ENCODE measurements at regions not wholly inside any gene's neighbourhood (a gene's known extent, or its start where the extent isn't known, plus 50 kb on each side); places are given as distances from the start of the nearest gene placed in this dataset.
A peak's percentile ranks its signal among the peaks of the same experiment; 100 is the strongest.

- Histone ChIP-seq H3K36me3 (no peaks in the 10 kb centered on the region), H3K27me3 (no peaks in the 10 kb centered on the region), H3K4me1 (peaks cover 0 to 10% (median 4%) of the 10 kb centered on the region in 4 donors), H3K4me3 (no peak overlapping the region), H3K27ac (no peak overlapping the region), H3K9me3 (no peaks in the 10 kb centered on the region)
- WGBS, 5 donors, result 72 to 94% (median 90%) methylated on average over 5 of the region's 5 CpGs
- peak in 1 of 2 donors; percentile 25 for DNase-seq
- intact Hi-C loops (cut with DNase I; ENCODE audit: low total_unique reads), result no loop called here
- TF ChIP-seq EP300 (IDR thresholded peaks at IDR 0.05), result no peak
- no peak for TF ChIP-seq CTCF (IDR thresholded peaks at IDR 0.05)
- TF ChIP-seq POLR2AphosphoS5 (IDR thresholded peaks at IDR 0.05), result no peak
- no peak for TF ChIP-seq POLR2A (IDR thresholded peaks at IDR 0.05)
These were observed 685.7 kb downstream of the ADGRL2 start for GRCh38 chr1:82486468-82486867.

- 81 to 88% (median 85%) methylated on average over 4 of the region's 4 CpGs for WGBS, 5 donors
- no peak for TF ChIP-seq POLR2AphosphoS5 (IDR thresholded peaks at IDR 0.05)
- TF ChIP-seq POLR2A (IDR thresholded peaks at IDR 0.05), result no peak
- TF ChIP-seq EP300 (IDR thresholded peaks at IDR 0.05), result no peak
- TF ChIP-seq CTCF (IDR thresholded peaks at IDR 0.05), result no peak
- no peak overlapping the region for H3K27ac ChIP-seq
- no peaks in the 10 kb centered on the region for H3K27me3 ChIP-seq
- peaks cover 0 to 10% (median 4%) of the 10 kb centered on the region in 4 donors for H3K4me1 ChIP-seq
- intact Hi-C loops (cut with DNase I; ENCODE audit: low total_unique reads), result no loop called here
- H3K9me3 ChIP-seq, result no peaks in the 10 kb centered on the region
- H3K4me3 ChIP-seq, result no peak overlapping the region
- no peaks in the 10 kb centered on the region for H3K36me3 ChIP-seq
- DNase-seq, result peak in 1 of 2 donors; percentile 73
These were observed 685.0 kb downstream of the ADGRL2 start for GRCh38 chr1:82485591-82486369.

- Histone ChIP-seq H3K36me3 (no peaks in the 10 kb centered on the region), H3K4me3 (no peak overlapping the region), H3K27ac (no peak overlapping the region), H3K4me1 (peaks cover 0 to 10% (median 4%) of the 10 kb centered on the region in 4 donors), H3K27me3 (no peaks in the 10 kb centered on the region), H3K9me3 (no peaks in the 10 kb centered on the region)
- 90 to 96% (median 94%) methylated on average over 5 of the region's 5 CpGs for WGBS, 5 donors
- no peak for TF ChIP-seq EP300 (IDR thresholded peaks at IDR 0.05)
- no peak for TF ChIP-seq CTCF (IDR thresholded peaks at IDR 0.05)
- TF ChIP-seq POLR2AphosphoS5 (IDR thresholded peaks at IDR 0.05), result no peak
- TF ChIP-seq POLR2A (IDR thresholded peaks at IDR 0.05), result no peak
- DNase-seq, result no peak
- intact Hi-C loops (cut with DNase I; ENCODE audit: low total_unique reads), result no loop called here
These were observed 682.4 kb downstream of the ADGRL2 start for GRCh38 chr1:82483146-82483545.

GRCh38 chr1:82478916-82479315 is 678.2 kb downstream of the ADGRL2 start:
- TF ChIP-seq EP300 (IDR thresholded peaks at IDR 0.05) (no peak), POLR2A (IDR thresholded peaks at IDR 0.05) (no peak), CTCF (IDR thresholded peaks at IDR 0.05) (no peak), POLR2AphosphoS5 (IDR thresholded peaks at IDR 0.05) (no peak)
- no peak overlapping the region for H3K4me3 ChIP-seq
- H3K36me3 ChIP-seq, result no peaks in the 10 kb centered on the region
- DNase-seq, result no peak
- H3K27ac ChIP-seq, result no peak overlapping the region
- no peaks in the 10 kb centered on the region for H3K27me3 ChIP-seq
- WGBS, 5 donors, result 92 to 99% (median 93%) methylated on average over 3 of the region's 3 CpGs
- H3K9me3 ChIP-seq, result peaks cover 0 to 4% (median 0%) of the 10 kb centered on the region in 4 donors
- H3K4me1 ChIP-seq, result no peaks in the 10 kb centered on the region
- intact Hi-C loops (cut with DNase I; ENCODE audit: low total_unique reads), result no loop called here

Measured in stomach (tissue), 8 donors.